H9 (cell line): ENCODE measurements at regions not wholly inside any gene's neighbourhood (a gene's known extent, or its start where the extent isn't known, plus 50 kb on each side); places are given as distances from the start of the nearest gene placed in this dataset.

Experiments
- DNase-seq: peaks from one replicate; pipeline ENCODE4 v3.0.0-alpha.2; 2017
- H2AFZ ChIP-seq: one replicate; pipeline ENCODE4 v1.6.1; 2013; ENCODE audit warnings: mild to moderate bottlenecking, low read length, control low read depth, moderate library complexity
- H2AK5ac ChIP-seq: 2 replicates; pipeline ENCODE4 v1.6.1; 2013; ENCODE audit warnings: low read length, control low read depth, mixed read lengths; ENCODE audit not compliant: insufficient read length
- H2BK120ac ChIP-seq: one replicate; pipeline ENCODE4 v1.6.1; 2013; ENCODE audit warnings: low read depth, mild to moderate bottlenecking, low read length, control low read depth, inconsistent platforms; ENCODE audit not compliant: poor library complexity, severe bottlenecking
- H2BK12ac ChIP-seq: 2 replicates; pipeline ENCODE4 v1.6.1; 2013; ENCODE audit warnings: low read length, control low read depth, mixed read lengths, low read depth; ENCODE audit not compliant: insufficient read length
- H2BK15ac ChIP-seq: 2 replicates; pipeline ENCODE4 v1.6.1; 2013; ENCODE audit warnings: low read depth, low read length, control low read depth
- H2BK20ac ChIP-seq: one replicate; pipeline ENCODE4 v1.6.1; 2013; ENCODE audit warnings: low read depth, mild to moderate bottlenecking, low read length, control low read depth, inconsistent platforms; ENCODE audit not compliant: poor library complexity, severe bottlenecking
- H2BK5ac ChIP-seq: 2 replicates; pipeline ENCODE4 v1.6.1; 2013; ENCODE audit warnings: low read length, control low read depth, mixed read lengths; ENCODE audit not compliant: insufficient read length
- H3K14ac ChIP-seq: 2 replicates; pipeline ENCODE4 v1.6.1; 2013; ENCODE audit warnings: low read length, control low read depth; ENCODE audit not compliant: insufficient read depth
- H3K18ac ChIP-seq: 2 replicates; pipeline ENCODE4 v1.6.1; 2013; ENCODE audit warnings: low read depth, mild to moderate bottlenecking, mixed read lengths, low read length, control low read depth; ENCODE audit not compliant: insufficient read length
- H3K23ac ChIP-seq: 2 replicates; pipeline ENCODE4 v1.6.1; 2013; ENCODE audit warnings: low read length, control low read depth, mixed read lengths, low read depth; ENCODE audit not compliant: insufficient read length
- H3K23me2 ChIP-seq: 2 replicates; pipeline ENCODE4 v1.6.1; 2013; ENCODE audit warnings: low read depth, mild to moderate bottlenecking, mixed read lengths, low read length, control low read depth; ENCODE audit not compliant: insufficient read length, poor library complexity, severe bottlenecking
- H3K27ac ChIP-seq: 2 replicates; pipeline ENCODE4 v1.5.1; 2013; ENCODE audit warnings: low read length, control low read depth, mixed read lengths, low read depth; ENCODE audit not compliant: insufficient read length
- H3K27me3 ChIP-seq: 2 replicates; pipeline ENCODE4 v1.6.1; 2013; ENCODE audit warnings: low read length, control low read depth, inconsistent platforms; ENCODE audit not compliant: insufficient read depth
- H3K4ac ChIP-seq: 2 replicates; pipeline ENCODE4 v1.6.1; 2013; ENCODE audit warnings: low read depth, mild to moderate bottlenecking, control low read depth, inconsistent platforms, low read length, moderate library complexity
- H3K4me1 ChIP-seq: 2 replicates; pipeline ENCODE4 v1.6.1; 2013; ENCODE audit warnings: low read length, control low read depth, inconsistent platforms; ENCODE audit not compliant: insufficient read depth
- H3K4me2 ChIP-seq: 2 replicates; pipeline ENCODE4 v1.6.1; 2013; ENCODE audit warnings: low read length, control low read depth, mixed read lengths; ENCODE audit not compliant: insufficient read length, insufficient read depth
- H3K56ac ChIP-seq: 2 replicates; pipeline ENCODE4 v1.6.1; 2013; ENCODE audit warnings: low read depth, mild to moderate bottlenecking, mixed read lengths, low read length, control low read depth; ENCODE audit not compliant: insufficient read length
- H3K79me1 ChIP-seq: 2 replicates; pipeline ENCODE4 v1.6.1; 2013; ENCODE audit warnings: low read depth, mild to moderate bottlenecking, moderate library complexity, low read length, control low read depth, inconsistent platforms; ENCODE audit not compliant: insufficient read depth, poor library complexity, severe bottlenecking
- H3K79me2 ChIP-seq: 2 replicates; pipeline ENCODE4 v1.6.1; 2013; ENCODE audit warnings: low read length, control low read depth, inconsistent platforms; ENCODE audit not compliant: insufficient read depth
- H3K9ac ChIP-seq: 2 replicates; pipeline ENCODE4 v1.6.1; 2013; ENCODE audit warnings: low read length, control low read depth, mixed read lengths; ENCODE audit not compliant: insufficient read length; ENCODE audit errors: extremely low read depth
- H3K9me3 ChIP-seq: one replicate; pipeline ENCODE4 v1.6.1; 2013; ENCODE audit warnings: low read depth, low read length, inconsistent platforms; ENCODE audit not compliant: control insufficient read depth
- H3T11ph ChIP-seq: one replicate; pipeline ENCODE4 v1.6.1; 2013; ENCODE audit warnings: mild to moderate bottlenecking, low read length, control low read depth, inconsistent platforms
- H4K20me1 ChIP-seq: one replicate; pipeline ENCODE4 v1.6.1; 2013; ENCODE audit not compliant: control insufficient read depth, insufficient read length, insufficient read depth
- H4K5ac ChIP-seq: 2 replicates; pipeline ENCODE4 v1.6.1; 2013; ENCODE audit warnings: low read depth, mild to moderate bottlenecking, mixed read lengths, low read length, control low read depth; ENCODE audit not compliant: insufficient read length
- H4K8ac ChIP-seq: replicated peaks from 2 replicates; pipeline ENCODE4 v1.6.1; 2013; ENCODE audit warnings: low read length, control low read depth, mixed read lengths, low read depth; ENCODE audit not compliant: insufficient read length
- H4K91ac ChIP-seq: 2 replicates; pipeline ENCODE4 v1.6.1; 2013; ENCODE audit warnings: low read depth, mild to moderate bottlenecking, moderate library complexity, mixed read lengths, low read length, control low read depth; ENCODE audit not compliant: insufficient read length
- H3K27ac Mint-ChIP-seq, 3 experiments: 2 replicates in 2 of 3; 3 replicates in 1 of 3; pipeline ENCODE4 v1.8.0; 2020 to 2021; ENCODE audit warnings: mixed read lengths in 3 of 3, mild to moderate bottlenecking in 1 of 3, moderate library complexity in 1 of 3
- H3K27me3 Mint-ChIP-seq: 2 replicates; pipeline ENCODE4 v1.8.0; 2021; ENCODE audit warnings: low read depth, mild to moderate bottlenecking, moderate library complexity, mixed read lengths
- H3K36me3 Mint-ChIP-seq, 3 experiments: 2 replicates in 2 of 3; 3 replicates in 1 of 3; pipeline ENCODE4 v1.8.0; 2020 to 2021; ENCODE audit warnings: low read depth in 3 of 3, mixed read lengths in 3 of 3; ENCODE audit not compliant: insufficient read depth in 1 of 3
- H3K4me1 Mint-ChIP-seq, 2 experiments: 2 replicates each; pipeline ENCODE4 v1.8.0; 2020; ENCODE audit warnings: mixed read lengths in 2 of 2
- H3K4me3 Mint-ChIP-seq, 2 experiments: 2 replicates in 1 of 2; 3 replicates in 1 of 2; pipeline ENCODE4 v1.8.0; 2020 to 2021; ENCODE audit warnings: mild to moderate bottlenecking in 2 of 2, mixed read lengths in 2 of 2, moderate library complexity in 1 of 2
- H3K9me3 Mint-ChIP-seq, 2 experiments: 2 replicates in 1 of 2; 3 replicates in 1 of 2; pipeline ENCODE4 v1.8.0; 2020; ENCODE audit warnings: mild to moderate bottlenecking in 2 of 2, mixed read lengths in 2 of 2, moderate library complexity in 1 of 2
- CTCF ChIP-seq: fragments of 200-600 bp; sonication (generic); conservative IDR thresholded peaks from 3 replicates; pipeline ENCODE4 v1.8.0; 2021; ENCODE audit warnings: antibody characterized with exemption, mild to moderate bottlenecking
- WGBS: extraction: QIAGEN DNeasy Blood & Tissue Kit; methylation state at CpG from one replicate; pipeline ENCODE4 v1.1.7; 2013; ENCODE audit warnings: missing lambda C conversion rate, low lambda C conversion rate, mixed read lengths; ENCODE audit not compliant: insufficient read length; ENCODE audit errors: extremely low coverage; 5-methylcytosine and 5-hydroxymethylcytosine counted together

DNA sequence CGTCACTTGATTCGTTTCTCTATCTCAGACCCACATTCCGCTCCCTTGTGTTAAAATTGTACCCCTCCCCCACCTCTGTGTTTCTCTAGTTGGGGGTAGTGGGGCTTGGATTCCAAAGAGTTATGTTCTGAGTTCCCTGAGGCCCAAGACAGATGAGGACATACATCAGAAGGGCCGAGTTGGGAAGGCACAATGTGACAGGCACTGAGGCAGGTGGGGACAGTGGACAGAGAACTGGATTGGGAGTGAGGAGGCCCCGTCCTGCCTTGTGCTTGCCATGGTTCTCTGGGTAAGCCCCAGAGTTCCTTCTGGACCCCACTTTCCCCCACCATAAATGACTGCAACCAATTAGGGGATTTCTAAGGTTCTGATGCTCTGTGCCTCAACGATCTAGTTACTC is 80.5 kb upstream of the ETV3 start:
- Histone ChIP-seq H3K27me3 (no peaks in the 10 kb centered on the region), H3K4ac (no peak overlapping the region), H4K8ac (no peak overlapping the region), H3K23me2 (no peaks in the 10 kb centered on the region), H2AFZ (no peak overlapping the region), H2BK15ac (no peak overlapping the region), H3K4me2 (no peak overlapping the region), H4K20me1 (no peaks in the 10 kb centered on the region), H2BK20ac (no peak overlapping the region), H3K79me1 (no peaks in the 10 kb centered on the region), H2BK12ac (no peak overlapping the region), H4K91ac (no peak overlapping the region), H3K79me2 (no peaks in the 10 kb centered on the region), H3T11ph (no peak overlapping the region), H3K18ac (no peak overlapping the region), H3K14ac (no peak overlapping the region), H2AK5ac (no peak overlapping the region), H3K9me3 (no peaks in the 10 kb centered on the region), H3K23ac (no peak overlapping the region), H3K4me1 (no peaks in the 10 kb centered on the region), H2BK120ac (no peak overlapping the region), H3K9ac (no peak overlapping the region), H3K27ac (no peak overlapping the region), H2BK5ac (no peak overlapping the region), H4K5ac (no peak overlapping the region), H3K56ac (no peak overlapping the region)
- TF ChIP-seq CTCF = no peak
- H3K4me1 Mint-ChIP-seq = 0 out of 4 replicates have a peak, but pooled peaks cover 0 to 3% of the 10 kb centered on the region in 2 experiments
- peaks cover 4% of the 10 kb centered on the region for H3K27me3 Mint-ChIP-seq
- DNase-seq = no peak
- H3K4me3 Mint-ChIP-seq = no peak overlapping the region
- whole genome bisulfite sequencing = no CpG with 5 or more reads among the region's 6 CpGs
- peaks cover 4 to 14% of the 10 kb centered on the region in 2 experiments; a peak in 4 of 5 replicates for H3K9me3 Mint-ChIP-seq
- H3K36me3 Mint-ChIP-seq = peaks cover 0 to 10% (median 1%) of the 10 kb centered on the region in 3 experiments; a peak in 4 of 7 replicates
- H3K27ac Mint-ChIP-seq = no peak overlapping the region; a peak in 1 of 7 replicates
